Vagina (tissue), 2 donors: ENCODE measurements at regions not wholly inside any gene's neighbourhood (a gene's known extent, or its start where the extent isn't known, plus 50 kb on each side); places are given as distances from the start of the nearest gene placed in this dataset.
A peak's percentile ranks its signal among the peaks of the same experiment; 100 is the strongest.

ENCODE experiments used
- DNase-seq, 2 donors: peaks; one replicate each; pipeline ENCODE4 v3.0.0-alpha.2; 2017; ENCODE audit errors: extremely low spot score in 2 of 2
- H3K27ac ChIP-seq: fragments of 200-600 bp; sonication (generic); one replicate; pipeline ENCODE4 v1.5.1; 2019
- H3K27me3 ChIP-seq: fragments of 200-600 bp; sonication (generic); one replicate; pipeline ENCODE4 v1.5.1; 2019
- H3K36me3 ChIP-seq, 2 donors: fragments of 200-600 bp; sonication (generic); one replicate each; pipeline ENCODE4 v1.5.1; 2017 to 2019
- H3K4me1 ChIP-seq: fragments of 200-600 bp; sonication (generic); one replicate; pipeline ENCODE4 v1.5.1; 2019
- H3K4me3 ChIP-seq, 2 donors: fragments of 200-600 bp; sonication (generic); 1 replicate in 1 of 2; 2 replicates in 1 of 2; pipeline ENCODE4 v1.5.1; 2016 to 2019
- H3K9me3 ChIP-seq: fragments of 200-600 bp; sonication (generic); one replicate; pipeline ENCODE4 v1.5.1; 2019
- CTCF ChIP-seq, 3 experiments: fragments of 450-650 bp in 2 of 3; fragments of 200-600 bp in 1 of 3; sonication (generic) in 1 of 3; IDR thresholded peaks; one replicate each; pipeline ENCODE4 v1.5.1; 2017 to 2019; ENCODE audit warnings: antibody characterized with exemption in 3 of 3, mild to moderate bottlenecking in 2 of 3, moderate library complexity in 2 of 3
- POLR2A ChIP-seq, 2 donors: fragments of 450-650 bp; IDR thresholded peaks; one replicate each; pipeline ENCODE4 v1.6.1; 2017; ENCODE audit warnings: antibody characterized with exemption in 2 of 2, mild to moderate bottlenecking in 2 of 2, moderate library complexity in 2 of 2
- POLR2AphosphoS5 ChIP-seq, 2 donors: sonication (generic); formaldehyde crosslinking; IDR thresholded peaks; one replicate each; pipeline ENCODE4 v1.9.0; 2017; ENCODE audit warnings: antibody characterized with exemption in 2 of 2, mild to moderate bottlenecking in 2 of 2, low read depth in 1 of 2; ENCODE audit not compliant: insufficient read depth in 1 of 2
- intact Hi-C: fragments of 100-400 bp; cut with DNase I; formaldehyde crosslinking; loops from one replicate; pipeline ENCODE4 v1.15.1; 2023

GRCh38 chr13:107665926-107666458, 549.3 kb downstream of the LIG4 start:
- Histone ChIP-seq H3K27ac (no peak overlapping the region), H3K4me3 (no peak overlapping the region), H3K9me3 (no peaks in the 10 kb centered on the region), H3K36me3 (no peaks in the 10 kb centered on the region), H3K27me3 (no peaks in the 10 kb centered on the region), H3K4me1 (no peaks in the 10 kb centered on the region)
- no peak for DNase-seq
- intact Hi-C loops, result loop anchor here (10.0 kb wide), 1 partner anchor 859 kb away; no protein-coding TSS in a partner anchor
- no peak for TF ChIP-seq POLR2A (IDR thresholded peaks at IDR 0.05)
- TF ChIP-seq CTCF (IDR thresholded peaks at IDR 0.05), result no peak
- no peak for TF ChIP-seq POLR2AphosphoS5 (IDR thresholded peaks at IDR 0.05; ENCODE audit: insufficient read depth in 1 of 2, low read depth in 1 of 2)

GRCh38 chr13:107650081-107650701, 565.1 kb downstream of the LIG4 start:
- Histone ChIP-seq H3K27ac (no peak overlapping the region), H3K36me3 (no peaks in the 10 kb centered on the region), H3K4me3 (no peak overlapping the region), H3K9me3 (no peaks in the 10 kb centered on the region), H3K27me3 (no peaks in the 10 kb centered on the region), H3K4me1 (no peaks in the 10 kb centered on the region)
- intact Hi-C loops, result no loop called here
- TF ChIP-seq CTCF (IDR thresholded peaks at IDR 0.05) (peak; percentile 9 to 34 (median 34)), POLR2AphosphoS5 (IDR thresholded peaks at IDR 0.05; ENCODE audit: insufficient read depth in 1 of 2, low read depth in 1 of 2) (no peak), POLR2A (IDR thresholded peaks at IDR 0.05) (no peak)
- no peak for DNase-seq

DNA sequence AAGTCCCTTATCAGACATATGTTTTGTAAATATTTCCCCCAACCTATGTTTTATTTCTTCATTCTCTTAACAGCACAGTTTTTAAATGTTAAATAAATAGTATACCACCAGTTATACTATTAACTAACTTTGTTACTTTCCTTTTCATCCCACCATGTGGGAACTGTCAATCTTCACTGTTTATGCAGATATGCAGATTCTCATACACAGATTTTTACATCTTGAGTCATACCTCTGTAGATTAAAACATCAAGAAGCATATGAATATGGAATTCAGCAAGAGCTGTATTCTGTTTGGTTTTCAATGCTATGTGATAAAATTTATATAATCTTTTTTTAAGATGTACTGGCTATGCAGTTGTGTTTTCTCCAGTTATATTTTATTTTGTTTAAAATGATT, 566.3 kb downstream of the LIG4 start:
- no peak overlapping the region for H3K4me3 ChIP-seq
- intact Hi-C loops, result loop anchor here (5.0 kb wide), 1 partner anchor 437 kb away; no protein-coding TSS in a partner anchor
- TF ChIP-seq CTCF (IDR thresholded peaks at IDR 0.05) (no peak), POLR2AphosphoS5 (IDR thresholded peaks at IDR 0.05; ENCODE audit: insufficient read depth in 1 of 2, low read depth in 1 of 2) (no peak), POLR2A (IDR thresholded peaks at IDR 0.05) (no peak)
- no peaks in the 10 kb centered on the region for H3K36me3 ChIP-seq
- DNase-seq, result no peak
- no peaks in the 10 kb centered on the region for H3K27me3 ChIP-seq
- no peak overlapping the region for H3K27ac ChIP-seq
- H3K9me3 ChIP-seq, result no peaks in the 10 kb centered on the region
- H3K4me1 ChIP-seq, result no peaks in the 10 kb centered on the region

DNA sequence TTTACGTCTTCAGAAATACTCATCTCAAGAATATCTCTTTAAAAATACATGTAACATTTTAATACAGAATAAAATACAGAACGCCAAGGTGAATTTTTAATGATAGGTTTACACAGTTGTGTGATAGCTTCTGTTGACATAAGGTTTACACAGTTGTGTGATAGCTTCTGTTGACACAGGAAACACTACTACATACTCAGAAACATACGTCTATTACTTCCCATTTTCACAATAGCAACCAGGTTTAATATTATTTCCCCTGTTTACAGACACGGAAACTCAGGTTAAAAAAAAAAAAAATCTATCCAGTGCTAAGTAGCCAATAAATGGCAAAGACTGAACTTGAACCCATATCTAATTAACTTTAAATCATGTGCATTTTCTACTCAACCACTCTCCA, 571.2 kb downstream of the LIG4 start:
- DNase-seq, result no peak
- H3K36me3 ChIP-seq, result no peaks in the 10 kb centered on the region
- no peak overlapping the region for H3K27ac ChIP-seq
- no peaks in the 10 kb centered on the region for H3K9me3 ChIP-seq
- H3K27me3 ChIP-seq, result no peaks in the 10 kb centered on the region
- H3K4me1 ChIP-seq, result no peaks in the 10 kb centered on the region
- H3K4me3 ChIP-seq, result no peak overlapping the region
- intact Hi-C loops, result no loop called here
- no peak for TF ChIP-seq POLR2A (IDR thresholded peaks at IDR 0.05)

DNA sequence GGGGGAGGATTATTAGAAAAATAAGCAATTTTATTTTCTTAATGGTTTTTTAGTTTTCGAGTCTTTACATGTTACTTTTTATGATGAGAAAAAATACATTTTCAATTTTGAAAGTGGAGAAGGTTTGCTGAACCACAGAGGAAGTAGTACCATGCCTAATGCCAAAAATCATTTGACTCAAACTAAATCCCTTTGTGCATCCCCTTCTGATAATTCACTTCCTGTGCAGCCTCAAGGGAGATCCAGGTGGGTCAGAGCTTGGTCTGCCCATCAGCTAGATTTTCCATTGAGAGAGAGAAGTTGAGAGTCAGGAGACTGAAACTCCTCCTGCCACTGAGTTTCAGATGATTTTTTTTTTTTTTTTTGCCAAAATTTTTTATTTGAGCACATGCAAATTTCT, 571.7 kb downstream of the LIG4 start:
- no peak for DNase-seq
- H3K4me1 ChIP-seq, result no peaks in the 10 kb centered on the region
- H3K36me3 ChIP-seq, result no peaks in the 10 kb centered on the region
- H3K4me3 ChIP-seq, result no peak overlapping the region
- no peak for TF ChIP-seq POLR2A (IDR thresholded peaks at IDR 0.05)
- TF ChIP-seq POLR2AphosphoS5 (IDR thresholded peaks at IDR 0.05; ENCODE audit: insufficient read depth in 1 of 2, low read depth in 1 of 2), result no peak
- no peak for TF ChIP-seq CTCF (IDR thresholded peaks at IDR 0.05)
- no peaks in the 10 kb centered on the region for H3K9me3 ChIP-seq
- H3K27ac ChIP-seq, result no peak overlapping the region
- no peaks in the 10 kb centered on the region for H3K27me3 ChIP-seq
- intact Hi-C loops, result no loop called here
